ENCODE measurements at regions not wholly inside any gene's neighbourhood (a gene's known extent, or its start where the extent isn't known, plus 50 kb on each side); places are given as distances from the start of the nearest gene placed in this dataset.

DNA sequence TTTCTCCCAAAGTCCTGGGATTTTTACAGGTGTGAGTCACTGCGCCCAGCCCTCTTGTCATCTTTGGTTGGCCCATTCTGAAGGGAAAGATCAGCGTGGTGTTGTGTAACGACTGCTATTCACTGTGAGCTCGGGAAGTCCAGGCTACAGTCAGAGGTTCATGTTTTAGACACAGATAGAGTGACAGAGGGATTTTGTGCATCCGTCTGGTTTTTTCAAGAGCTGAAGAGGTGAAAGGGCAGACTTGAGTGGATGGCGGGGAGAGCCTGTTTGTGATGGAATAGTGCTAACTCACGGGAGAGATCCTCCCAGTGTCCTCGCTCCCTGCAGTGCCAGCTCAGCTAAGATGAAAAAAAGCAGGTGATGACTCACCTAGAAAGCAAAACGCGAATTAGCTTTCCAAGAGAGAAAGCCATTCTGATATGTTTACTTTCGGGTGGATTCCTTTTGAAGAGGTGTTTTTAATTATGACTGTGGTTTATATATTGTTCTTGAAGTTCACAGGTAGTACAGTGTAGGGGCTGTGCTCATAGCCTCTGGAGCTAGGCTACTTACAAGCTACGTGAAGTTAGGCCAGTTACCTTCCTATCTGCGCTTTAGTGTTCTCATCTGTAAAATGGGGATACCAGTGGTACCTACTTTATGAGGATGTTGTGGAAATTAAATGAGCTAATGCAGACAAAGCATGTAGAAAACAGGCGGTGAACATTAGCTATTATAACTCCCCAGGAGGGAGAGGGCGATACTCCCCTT lies 67.2 kb downstream of the C11orf91 start:
- Histone ChIP-seq H4K5ac (ENCODE audit: insufficient read length, low read depth, low read length) (no peak overlapping the region), H4K20me1 (ENCODE audit: control insufficient read depth, insufficient read depth, insufficient read length) (no peaks in the 10 kb centered on the region), H2AK5ac (ENCODE audit: insufficient read length, low read length) (no peak overlapping the region), H2BK20ac (ENCODE audit: low read depth, low read length, poor library complexity, severe bottlenecking) (no peak overlapping the region), H3K18ac (ENCODE audit: insufficient read length, low read depth, low read length) (no peak overlapping the region), H3K23ac (ENCODE audit: insufficient read length, low read depth, low read length) (no peak overlapping the region), H3K9ac (ENCODE audit: extremely low read depth, insufficient read length, low read length) (no peak overlapping the region), H2BK15ac (ENCODE audit: low read depth, low read length) (no peak overlapping the region), H2BK5ac (ENCODE audit: insufficient read length, low read length) (no peak overlapping the region), H3K79me1 (ENCODE audit: insufficient read depth, low read depth, low read length, poor library complexity, severe bottlenecking) (no peaks in the 10 kb centered on the region), H2BK12ac (ENCODE audit: insufficient read length, low read depth, low read length) (no peak overlapping the region), H3K14ac (ENCODE audit: insufficient read depth, low read length) (no peak overlapping the region), H4K8ac (replicated peaks; ENCODE audit: insufficient read length, low read depth, low read length) (no peak overlapping the region), H3K79me2 (ENCODE audit: insufficient read depth, low read length) (no peaks in the 10 kb centered on the region), H4K91ac (ENCODE audit: insufficient read length, low read depth, low read length) (no peak overlapping the region), H3K4me1 (ENCODE audit: insufficient read depth, low read length) (peaks cover 2% of the 10 kb centered on the region; the same call in 1 of the 2 replicates), H3T11ph (ENCODE audit: low read length) (no peak overlapping the region), H3K9me3 (ENCODE audit: control insufficient read depth, low read depth, low read length) (peaks cover 9% of the 10 kb centered on the region), H3K4me2 (ENCODE audit: insufficient read depth, insufficient read length, low read length) (no peak overlapping the region), H3K27ac (ENCODE audit: insufficient read length, low read depth, low read length) (no peak overlapping the region), H3K23me2 (ENCODE audit: insufficient read length, low read depth, low read length, poor library complexity, severe bottlenecking) (no peaks in the 10 kb centered on the region), H3K27me3 (ENCODE audit: insufficient read depth, low read length) (no peaks in the 10 kb centered on the region), H3K4ac (ENCODE audit: low read depth, low read length) (no peak overlapping the region), H2AFZ (ENCODE audit: low read length) (peak overlapping the region; percentile 59), H2BK120ac (ENCODE audit: low read depth, low read length, poor library complexity, severe bottlenecking) (no peak overlapping the region), H3K56ac (ENCODE audit: insufficient read length, low read depth, low read length) (no peak overlapping the region)
- peak overlapping the region in 2 of 3 experiments; percentile 16 to 32; a peak in 3 of 7 replicates for H3K27ac Mint-ChIP-seq
- no peak overlapping the region for H3K4me3 Mint-ChIP-seq
- no peaks in the 10 kb centered on the region; the same call in 1 of the 2 replicates for H3K27me3 Mint-ChIP-seq (ENCODE audit: low read depth)
- peak; percentile 44 for DNase-seq
- H3K9me3 Mint-ChIP-seq = peaks cover 21% of the 10 kb centered on the region in 2 experiments
- peaks cover 13 to 20% (median 16%) of the 10 kb centered on the region in 3 experiments for H3K36me3 Mint-ChIP-seq (ENCODE audit: insufficient read depth in 1 of 3, low read depth in 3 of 3)
- no CpG with 5 or more reads among the region's 15 CpGs for whole genome bisulfite sequencing (ENCODE audit: extremely low coverage, insufficient read length, low lambda C conversion rate)
- H3K4me1 Mint-ChIP-seq = peaks cover 8 to 9% of the 10 kb centered on the region in 2 experiments
- TF ChIP-seq, protein P1, sequence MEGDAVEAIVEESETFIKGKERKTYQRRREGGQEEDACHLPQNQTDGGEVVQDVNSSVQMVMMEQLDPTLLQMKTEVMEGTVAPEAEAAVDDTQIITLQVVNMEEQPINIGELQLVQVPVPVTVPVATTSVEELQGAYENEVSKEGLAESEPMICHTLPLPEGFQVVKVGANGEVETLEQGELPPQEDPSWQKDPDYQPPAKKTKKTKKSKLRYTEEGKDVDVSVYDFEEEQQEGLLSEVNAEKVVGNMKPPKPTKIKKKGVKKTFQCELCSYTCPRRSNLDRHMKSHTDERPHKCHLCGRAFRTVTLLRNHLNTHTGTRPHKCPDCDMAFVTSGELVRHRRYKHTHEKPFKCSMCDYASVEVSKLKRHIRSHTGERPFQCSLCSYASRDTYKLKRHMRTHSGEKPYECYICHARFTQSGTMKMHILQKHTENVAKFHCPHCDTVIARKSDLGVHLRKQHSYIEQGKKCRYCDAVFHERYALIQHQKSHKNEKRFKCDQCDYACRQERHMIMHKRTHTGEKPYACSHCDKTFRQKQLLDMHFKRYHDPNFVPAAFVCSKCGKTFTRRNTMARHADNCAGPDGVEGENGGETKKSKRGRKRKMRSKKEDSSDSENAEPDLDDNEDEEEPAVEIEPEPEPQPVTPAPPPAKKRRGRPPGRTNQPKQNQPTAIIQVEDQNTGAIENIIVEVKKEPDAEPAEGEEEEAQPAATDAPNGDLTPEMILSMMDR (conservative IDR thresholded peaks at IDR 0.05) = no peak
